CD4-positive, alpha-beta T cell treated with Interleukin-2 at 100 ng/mL for 4 hours (primary cell): ENCODE measurements at regions not wholly inside any gene's neighbourhood (a gene's known extent, or its start where the extent isn't known, plus 50 kb on each side); places are given as distances from the start of the nearest gene placed in this dataset.
"Not testable (repeated sequence)": the region's sequence is repeated elsewhere in the genome, so short reads cannot be mapped to it uniquely, and the experiment has no call there.

ENCODE experiments used
- DNase-seq: peaks from one replicate; pipeline ENCODE4 v3.0.0-alpha.2; 2020; ENCODE audit warnings: low spot score

- DNase-seq = no peak
These were observed 442.4 kb upstream of the FOXG1 start for GRCh38 chr14:28323951-28324741.

GRCh38 chr14:28340816-28341215 lies 425.8 kb upstream of the FOXG1 start:
- DNase-seq = no peak

GRCh38 chr14:28344381-28344780 lies 422.2 kb upstream of the FOXG1 start:
- DNase-seq = no peak

- no peak for DNase-seq
These were observed 417.8 kb upstream of the FOXG1 start for GRCh38 chr14:28348797-28349196.

- no peak for DNase-seq
These were observed 409.8 kb upstream of the FOXG1 start for GRCh38 chr14:28356819-28357218.

- no peak for DNase-seq
These were observed 405.1 kb upstream of the FOXG1 start for GRCh38 chr14:28361486-28361885.

- DNase-seq = no peak
These were observed 401.1 kb upstream of the FOXG1 start for GRCh38 chr14:28365510-28365909.

- DNase-seq = no peak
These were observed 392.9 kb upstream of the FOXG1 start for GRCh38 chr14:28373721-28374120.

GRCh38 chr14:28375295-28375694 lies 391.3 kb upstream of the FOXG1 start:
- no peak for DNase-seq

GRCh38 chr14:28381656-28382055 lies 384.9 kb upstream of the FOXG1 start:
- no peak for DNase-seq

- no peak for DNase-seq
These were observed 384.0 kb upstream of the FOXG1 start for GRCh38 chr14:28382444-28383190.

GRCh38 chr14:28398506-28398905 lies 368.1 kb upstream of the FOXG1 start:
- DNase-seq = no peak

GRCh38 chr14:28401705-28402104 lies 364.9 kb upstream of the FOXG1 start:
- DNase-seq = not testable (repeated sequence)

GRCh38 chr14:28406196-28406595 lies 360.4 kb upstream of the FOXG1 start:
- DNase-seq = no peak

GRCh38 chr14:28407031-28407825 lies 359.4 kb upstream of the FOXG1 start:
- no peak for DNase-seq

- no peak for DNase-seq
These were observed 358.6 kb upstream of the FOXG1 start for GRCh38 chr14:28407996-28408395.

- DNase-seq = no peak
These were observed 354.5 kb upstream of the FOXG1 start for GRCh38 chr14:28412077-28412476.

GRCh38 chr14:28426960-28427359 lies 339.6 kb upstream of the FOXG1 start:
- DNase-seq = no peak

GRCh38 chr14:28436821-28437220 lies 329.8 kb upstream of the FOXG1 start:
- no peak for DNase-seq

GRCh38 chr14:28461389-28461788 lies 305.2 kb upstream of the FOXG1 start:
- DNase-seq = no peak

GRCh38 chr14:28467611-28468010 lies 299.0 kb upstream of the FOXG1 start:
- no peak for DNase-seq
